ENCODE measurements at regions not wholly inside any gene's neighbourhood (a gene's known extent, or its start where the extent isn't known, plus 50 kb on each side); places are given as distances from the start of the nearest gene placed in this dataset.

GRCh38 chr4:173827707-173828106 is 297.7 kb upstream of the HAND2 start:
- Histone ChIP-seq H3K9me3 (ENCODE audit: control insufficient read depth, low read length) (no peaks in the 10 kb centered on the region), H3K27ac (ENCODE audit: low read depth, low read length, severe bottlenecking) (no peak overlapping the region), H3K4me3 (ENCODE audit: extremely low read depth, insufficient read depth, low read length, poor library complexity, severe bottlenecking) (no peak overlapping the region), H3K4me1 (ENCODE audit: control insufficient read depth, insufficient read depth, low read length, poor library complexity, severe bottlenecking) (no peaks in the 10 kb centered on the region), H3K36me3 (ENCODE audit: control insufficient read depth, insufficient read depth, low read length) (no peaks in the 10 kb centered on the region)
- 100% methylated on average over 1 of the region's 2 CpGs; no CpG with 5 or more reads in 1 of the 2 experiments for WGBS, 2 experiments (ENCODE audit: insufficient coverage in 2 of 2)

GRCh38 chr4:173821876-173822275 is 291.8 kb upstream of the HAND2 start:
- no peaks in the 10 kb centered on the region for H3K36me3 ChIP-seq (ENCODE audit: control insufficient read depth, insufficient read depth, low read length)
- no peak overlapping the region for H3K27ac ChIP-seq (ENCODE audit: low read depth, low read length, severe bottlenecking)
- no CpG with 5 or more reads among the region's 3 CpGs for whole genome bisulfite sequencing, 2 experiments (ENCODE audit: insufficient coverage in 2 of 2)
- no peak overlapping the region for H3K4me3 ChIP-seq (ENCODE audit: extremely low read depth, insufficient read depth, low read length, poor library complexity, severe bottlenecking)
- no peaks in the 10 kb centered on the region for H3K4me1 ChIP-seq (ENCODE audit: control insufficient read depth, insufficient read depth, low read length, poor library complexity, severe bottlenecking)
- no peaks in the 10 kb centered on the region for H3K9me3 ChIP-seq (ENCODE audit: control insufficient read depth, low read length)

GRCh38 chr4:173821036-173821435 is 291.0 kb upstream of the HAND2 start:
- no peaks in the 10 kb centered on the region for H3K4me1 ChIP-seq (ENCODE audit: control insufficient read depth, insufficient read depth, low read length, poor library complexity, severe bottlenecking)
- no peak overlapping the region for H3K4me3 ChIP-seq (ENCODE audit: extremely low read depth, insufficient read depth, low read length, poor library complexity, severe bottlenecking)
- H3K27ac ChIP-seq (ENCODE audit: low read depth, low read length, severe bottlenecking), result no peak overlapping the region
- H3K36me3 ChIP-seq (ENCODE audit: control insufficient read depth, insufficient read depth, low read length), result no peaks in the 10 kb centered on the region
- H3K9me3 ChIP-seq (ENCODE audit: control insufficient read depth, low read length), result no peaks in the 10 kb centered on the region
- WGBS, 2 experiments (ENCODE audit: insufficient coverage in 2 of 2), result 100% methylated on average over 1 of the region's 1 CpG; no CpG with 5 or more reads in 1 of the 2 experiments

GRCh38 chr4:173807347-173807746 is 277.3 kb upstream of the HAND2 start:
- H3K4me1 ChIP-seq (ENCODE audit: control insufficient read depth, insufficient read depth, low read length, poor library complexity, severe bottlenecking), result no peaks in the 10 kb centered on the region
- H3K27ac ChIP-seq (ENCODE audit: low read depth, low read length, severe bottlenecking), result no peak overlapping the region
- no peaks in the 10 kb centered on the region for H3K9me3 ChIP-seq (ENCODE audit: control insufficient read depth, low read length)
- H3K36me3 ChIP-seq (ENCODE audit: control insufficient read depth, insufficient read depth, low read length), result no peaks in the 10 kb centered on the region
- H3K4me3 ChIP-seq (ENCODE audit: extremely low read depth, insufficient read depth, low read length, poor library complexity, severe bottlenecking), result no peak overlapping the region
- WGBS, 2 experiments (ENCODE audit: insufficient coverage in 2 of 2), result 93 to 100% methylated on average over 1 to 2 of the region's 2 CpGs

- H3K4me3 ChIP-seq (ENCODE audit: extremely low read depth, insufficient read depth, low read length, poor library complexity, severe bottlenecking), result no peak overlapping the region
- no peaks in the 10 kb centered on the region for H3K9me3 ChIP-seq (ENCODE audit: control insufficient read depth, low read length)
- WGBS, 2 experiments (ENCODE audit: insufficient coverage in 2 of 2), result no CpG with 5 or more reads among the region's 1 CpG
- H3K4me1 ChIP-seq (ENCODE audit: control insufficient read depth, insufficient read depth, low read length, poor library complexity, severe bottlenecking), result no peaks in the 10 kb centered on the region
- H3K36me3 ChIP-seq (ENCODE audit: control insufficient read depth, insufficient read depth, low read length), result no peaks in the 10 kb centered on the region
- no peak overlapping the region for H3K27ac ChIP-seq (ENCODE audit: low read depth, low read length, severe bottlenecking)
These were observed 275.9 kb upstream of the HAND2 start for GRCh38 chr4:173805884-173806283.

- Histone ChIP-seq H3K4me1 (ENCODE audit: control insufficient read depth, insufficient read depth, low read length, poor library complexity, severe bottlenecking) (no peaks in the 10 kb centered on the region), H3K27ac (ENCODE audit: low read depth, low read length, severe bottlenecking) (no peak overlapping the region), H3K36me3 (ENCODE audit: control insufficient read depth, insufficient read depth, low read length) (no peaks in the 10 kb centered on the region), H3K9me3 (ENCODE audit: control insufficient read depth, low read length) (no peaks in the 10 kb centered on the region), H3K4me3 (ENCODE audit: extremely low read depth, insufficient read depth, low read length, poor library complexity, severe bottlenecking) (no peak overlapping the region)
These were observed 272.6 kb upstream of the HAND2 start for GRCh38 chr4:173802662-173803022.

- no peaks in the 10 kb centered on the region for H3K36me3 ChIP-seq (ENCODE audit: control insufficient read depth, insufficient read depth, low read length)
- WGBS, 2 experiments (ENCODE audit: insufficient coverage in 2 of 2), result 89 to 100% methylated on average over 1 to 2 of the region's 3 CpGs
- H3K4me1 ChIP-seq (ENCODE audit: control insufficient read depth, insufficient read depth, low read length, poor library complexity, severe bottlenecking), result no peaks in the 10 kb centered on the region
- H3K9me3 ChIP-seq (ENCODE audit: control insufficient read depth, low read length), result no peaks in the 10 kb centered on the region
- no peak overlapping the region for H3K4me3 ChIP-seq (ENCODE audit: extremely low read depth, insufficient read depth, low read length, poor library complexity, severe bottlenecking)
- no peak overlapping the region for H3K27ac ChIP-seq (ENCODE audit: low read depth, low read length, severe bottlenecking)
These were observed 272.0 kb upstream of the HAND2 start for GRCh38 chr4:173801876-173802661.

- Histone ChIP-seq H3K4me1 (ENCODE audit: control insufficient read depth, insufficient read depth, low read length, poor library complexity, severe bottlenecking) (no peaks in the 10 kb centered on the region), H3K9me3 (ENCODE audit: control insufficient read depth, low read length) (no peaks in the 10 kb centered on the region), H3K27ac (ENCODE audit: low read depth, low read length, severe bottlenecking) (no peak overlapping the region), H3K4me3 (ENCODE audit: extremely low read depth, insufficient read depth, low read length, poor library complexity, severe bottlenecking) (no peak overlapping the region), H3K36me3 (ENCODE audit: control insufficient read depth, insufficient read depth, low read length) (no peaks in the 10 kb centered on the region)
- WGBS, 2 experiments (ENCODE audit: insufficient coverage in 2 of 2), result 43% methylated on average over 1 of the region's 1 CpG; no CpG with 5 or more reads in 1 of the 2 experiments
These were observed 271.3 kb upstream of the HAND2 start for GRCh38 chr4:173801361-173801760.

GRCh38 chr4:173797296-173797695 is 267.3 kb upstream of the HAND2 start:
- H3K36me3 ChIP-seq (ENCODE audit: control insufficient read depth, insufficient read depth, low read length), result no peaks in the 10 kb centered on the region
- WGBS, 2 experiments (ENCODE audit: insufficient coverage in 2 of 2), result 78 to 100% methylated on average over 1 of the region's 1 CpG
- H3K27ac ChIP-seq (ENCODE audit: low read depth, low read length, severe bottlenecking), result no peak overlapping the region
- peaks cover 3% of the 10 kb centered on the region for H3K4me1 ChIP-seq (ENCODE audit: control insufficient read depth, insufficient read depth, low read length, poor library complexity, severe bottlenecking)
- no peaks in the 10 kb centered on the region for H3K9me3 ChIP-seq (ENCODE audit: control insufficient read depth, low read length)
- no peak overlapping the region for H3K4me3 ChIP-seq (ENCODE audit: extremely low read depth, insufficient read depth, low read length, poor library complexity, severe bottlenecking)

- H3K27ac ChIP-seq (ENCODE audit: low read depth, low read length, severe bottlenecking), result no peak overlapping the region
These were observed 264.6 kb upstream of the HAND2 start for GRCh38 chr4:173794662-173795061.

GRCh38 chr4:173793937-173794510 is 264.0 kb upstream of the HAND2 start:
- Histone ChIP-seq H3K4me3 (ENCODE audit: extremely low read depth, insufficient read depth, low read length, poor library complexity, severe bottlenecking) (no peak overlapping the region), H3K4me1 (ENCODE audit: control insufficient read depth, insufficient read depth, low read length, poor library complexity, severe bottlenecking) (peaks cover 3% of the 10 kb centered on the region), H3K9me3 (ENCODE audit: control insufficient read depth, low read length) (no peaks in the 10 kb centered on the region), H3K36me3 (ENCODE audit: control insufficient read depth, insufficient read depth, low read length) (no peaks in the 10 kb centered on the region), H3K27ac (ENCODE audit: low read depth, low read length, severe bottlenecking) (no peak overlapping the region)
- no CpG with 5 or more reads among the region's 3 CpGs for WGBS, 2 experiments (ENCODE audit: insufficient coverage in 2 of 2)

More at GRCh38 chr4:173794662-173795061, 264.6 kb upstream of the HAND2 start:
- no peaks in the 10 kb centered on the region for H3K9me3 ChIP-seq (ENCODE audit: control insufficient read depth, low read length)
- no CpG with 5 or more reads among the region's 2 CpGs for WGBS, 2 experiments (ENCODE audit: insufficient coverage in 2 of 2)
- H3K4me1 ChIP-seq (ENCODE audit: control insufficient read depth, insufficient read depth, low read length, poor library complexity, severe bottlenecking), result peaks cover 3% of the 10 kb centered on the region
- H3K36me3 ChIP-seq (ENCODE audit: control insufficient read depth, insufficient read depth, low read length), result no peaks in the 10 kb centered on the region
- H3K4me3 ChIP-seq (ENCODE audit: extremely low read depth, insufficient read depth, low read length, poor library complexity, severe bottlenecking), result no peak overlapping the region

All from mesodermal cell (in vitro differentiated cells).